GM18873 (cell line): ENCODE measurements at regions not wholly inside any gene's neighbourhood (a gene's known extent, or its start where the extent isn't known, plus 50 kb on each side); places are given as distances from the start of the nearest gene placed in this dataset.

ENCODE experiments used
- ATAC-seq: cut with Tn5 transposase; IDR thresholded peaks from one replicate; pipeline ENCODE4 v1.9.1; 2021; ENCODE audit warnings: mild to moderate bottlenecking, moderate library complexity, moderate number of reproducible peaks; ENCODE audit not compliant: unreplicated experiment, low FRiP score

- no peak for ATAC-seq
Measured at GRCh38 chr2:199631129-199631528, 173.4 kb upstream of the SATB2 start.

- no peak for ATAC-seq
Measured at GRCh38 chr2:199629301-199629700, 171.6 kb upstream of the SATB2 start.

GRCh38 chr2:199627417-199627816 lies 169.7 kb upstream of the SATB2 start:
- no peak for ATAC-seq

GRCh38 chr2:199624958-199625357 lies 167.2 kb upstream of the SATB2 start:
- ATAC-seq = no peak

- ATAC-seq = no peak
Measured at GRCh38 chr2:199612509-199613130, 154.9 kb upstream of the SATB2 start.

GRCh38 chr2:199607914-199608313 lies 150.2 kb upstream of the SATB2 start:
- ATAC-seq = no peak

- no peak for ATAC-seq
Measured at GRCh38 chr2:199606193-199606780, 148.5 kb upstream of the SATB2 start.

GRCh38 chr2:199603721-199604291 lies 146.1 kb upstream of the SATB2 start:
- no peak for ATAC-seq

- ATAC-seq = no peak
Measured at GRCh38 chr2:199602896-199603717, 145.4 kb upstream of the SATB2 start.

- ATAC-seq = no peak
Measured at GRCh38 chr2:199602271-199602895, 144.6 kb upstream of the SATB2 start.

GRCh38 chr2:199596549-199596948 lies 138.8 kb upstream of the SATB2 start:
- ATAC-seq = no peak

- no peak for ATAC-seq
Measured at GRCh38 chr2:199594443-199594842, 136.7 kb upstream of the SATB2 start.

- no peak for ATAC-seq
Measured at GRCh38 chr2:199591826-199592225, 134.1 kb upstream of the SATB2 start.

GRCh38 chr2:199590321-199591203 lies 132.8 kb upstream of the SATB2 start:
- ATAC-seq = no peak

GRCh38 chr2:199589306-199589705 lies 131.6 kb upstream of the SATB2 start:
- ATAC-seq = no peak

GRCh38 chr2:199588054-199588453 lies 130.3 kb upstream of the SATB2 start:
- no peak for ATAC-seq

- ATAC-seq = no peak
Measured at GRCh38 chr2:199586646-199587045, 128.9 kb upstream of the SATB2 start.

- no peak for ATAC-seq
Measured at GRCh38 chr2:199583676-199584075, 125.9 kb upstream of the SATB2 start.

- ATAC-seq = no peak
Measured at GRCh38 chr2:199581935-199582360, 124.2 kb upstream of the SATB2 start.

GRCh38 chr2:199581408-199581807 lies 123.7 kb upstream of the SATB2 start:
- ATAC-seq = no peak
